CD1c-positive myeloid dendritic cell (primary cell): ENCODE measurements at regions not wholly inside any gene's neighbourhood (a gene's known extent, or its start where the extent isn't known, plus 50 kb on each side); places are given as distances from the start of the nearest gene placed in this dataset.

Source experiments
- DNase-seq: peaks from one replicate; pipeline ENCODE4 v3.0.0-alpha.2; 2016; ENCODE audit errors: extremely low spot score

DNA sequence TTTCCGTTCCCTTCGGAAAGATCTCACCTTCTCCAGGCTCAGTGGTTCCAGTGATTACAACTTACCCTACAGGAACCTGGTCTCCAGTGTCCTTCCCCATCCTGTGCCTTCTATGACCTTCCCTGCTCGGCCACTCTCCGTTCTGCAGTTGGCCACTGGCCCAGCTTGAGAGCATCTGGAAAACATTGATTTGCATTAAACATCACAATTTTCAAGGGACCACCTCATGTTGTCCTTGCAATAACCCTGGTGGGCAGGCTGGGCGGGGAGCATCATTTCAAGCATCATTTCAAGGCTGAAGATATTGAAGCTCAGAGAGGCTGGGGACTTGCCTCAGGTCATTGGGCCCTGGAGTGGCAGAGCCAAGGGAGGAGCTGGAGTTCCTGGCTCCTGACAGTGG lies 177.4 kb downstream of the SEC61B start:
- DNase-seq: no peak

DNA sequence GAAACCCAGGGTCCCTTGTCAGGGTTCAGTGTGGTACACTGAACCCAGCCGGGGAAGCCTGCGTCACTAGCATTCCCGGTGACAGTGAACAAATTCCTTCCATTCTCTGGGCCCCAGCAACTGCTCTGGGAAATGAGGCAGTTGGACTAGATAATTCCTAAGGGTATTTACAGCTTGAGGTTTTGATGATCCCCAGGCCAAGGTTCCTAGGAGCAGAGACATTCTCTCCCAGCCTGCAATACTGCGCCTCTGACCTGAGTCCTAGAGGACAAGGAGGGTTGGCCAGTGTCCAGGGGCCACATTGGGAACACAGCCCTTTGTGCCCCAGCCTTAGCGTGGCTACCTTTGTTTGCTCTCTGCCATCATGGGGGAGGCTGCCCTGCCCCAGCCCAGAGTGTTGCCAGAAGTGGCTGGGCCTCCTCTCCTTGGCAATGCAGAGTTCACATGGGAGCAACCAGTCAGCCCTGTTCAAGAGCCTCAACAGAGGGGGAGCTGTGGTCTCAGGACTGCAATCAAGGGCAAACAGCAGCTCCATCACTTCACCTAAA lies 178.2 kb downstream of the SEC61B start:
- DNase-seq: no peak

DNA sequence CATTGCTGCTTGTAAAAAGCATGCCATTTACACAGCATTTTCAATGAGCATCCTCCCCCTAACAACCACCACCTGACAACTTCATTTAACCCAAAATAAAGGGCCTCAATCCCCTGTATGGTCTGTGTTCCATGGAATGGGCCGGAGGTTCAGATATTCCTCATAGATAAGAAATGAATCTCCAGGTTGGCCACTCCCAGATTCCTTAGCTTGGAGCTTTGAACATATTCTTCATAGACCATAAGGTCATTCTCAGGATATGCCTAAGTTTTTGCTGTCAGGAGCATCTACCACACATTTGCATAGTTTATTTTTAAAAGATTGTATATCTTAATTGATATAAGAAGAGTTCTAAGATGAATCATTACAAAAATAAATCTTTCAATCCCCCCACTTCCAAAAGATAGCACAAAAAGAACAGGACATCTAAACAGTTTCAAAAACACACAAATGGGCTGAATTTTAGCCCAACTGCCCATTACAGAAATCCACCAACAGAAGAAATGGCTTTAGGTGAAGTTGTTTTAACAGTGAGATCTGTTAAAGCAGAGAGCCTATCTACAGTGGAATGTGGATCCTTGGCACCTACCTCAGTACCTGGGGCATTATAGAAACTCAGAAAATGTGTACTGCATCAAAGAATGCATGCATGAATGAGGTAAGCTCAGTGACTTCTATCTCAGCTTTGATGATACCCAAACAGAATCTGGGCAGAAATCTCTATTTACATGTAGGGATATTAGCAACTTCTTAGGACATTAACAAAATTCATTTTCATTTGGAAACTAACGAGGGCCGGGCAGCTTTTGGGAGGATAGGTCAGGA lies 179.8 kb downstream of the SEC61B start:
- DNase-seq: no peak

DNA sequence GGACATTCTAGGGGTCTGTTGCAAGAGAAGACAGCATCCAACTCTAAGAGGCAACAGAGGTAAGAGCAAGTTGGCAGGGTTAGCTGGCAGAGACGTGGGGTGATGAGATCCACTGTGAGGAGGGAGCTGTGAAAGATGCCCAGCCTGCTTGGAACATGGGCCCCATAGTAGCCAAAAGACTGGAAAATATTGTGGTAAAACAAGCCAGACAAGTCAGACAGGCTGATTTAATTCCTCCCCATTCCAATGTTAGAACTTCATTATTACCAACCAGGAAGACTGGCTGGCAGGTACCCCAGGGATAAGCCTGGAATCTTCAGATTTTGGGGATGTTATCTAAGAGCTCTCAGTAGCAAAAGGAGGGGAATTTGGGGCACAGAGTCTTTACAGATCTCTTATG lies 181.3 kb downstream of the SEC61B start:
- no peak for DNase-seq

DNA sequence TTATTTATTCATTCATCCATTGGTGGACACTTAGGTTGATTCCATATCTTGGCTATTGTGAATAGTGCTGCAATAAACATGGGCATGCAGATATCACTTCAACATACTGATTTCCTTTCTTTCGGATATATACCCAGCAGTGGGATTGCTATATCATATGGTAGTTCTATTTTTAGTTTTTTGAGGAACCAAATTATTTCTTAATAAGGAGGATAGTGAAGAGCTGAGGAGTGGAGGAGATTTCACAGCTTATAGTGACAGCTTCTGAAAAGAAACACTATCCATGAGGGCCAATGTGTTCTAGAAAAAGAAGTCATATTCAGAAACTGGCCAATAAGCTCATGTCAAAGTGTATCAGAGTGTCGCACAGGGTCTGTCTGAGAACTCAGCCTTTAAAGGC lies 183.3 kb downstream of the SEC61B start:
- DNase-seq: peak; percentile 51

DNA sequence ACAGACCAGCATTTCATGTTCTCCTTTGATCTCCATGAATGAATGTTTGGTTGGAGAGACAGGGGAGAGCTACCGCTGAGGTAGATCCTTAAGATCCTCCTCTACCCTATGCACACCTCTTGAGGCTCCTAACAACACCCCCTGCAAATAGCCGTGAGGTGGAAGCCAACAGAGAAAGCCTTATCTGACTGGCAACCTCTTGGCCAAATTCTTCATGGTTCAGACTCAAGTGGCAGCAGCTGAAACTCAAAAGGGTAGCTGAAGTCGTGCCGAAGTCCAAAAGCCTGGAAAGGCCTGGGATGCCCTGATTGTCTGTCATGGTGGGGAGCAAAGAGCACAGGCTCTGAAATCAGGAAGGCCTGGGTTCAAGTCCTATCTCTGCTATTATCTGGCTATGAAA lies 184.9 kb downstream of the SEC61B start:
- no peak for DNase-seq

DNA sequence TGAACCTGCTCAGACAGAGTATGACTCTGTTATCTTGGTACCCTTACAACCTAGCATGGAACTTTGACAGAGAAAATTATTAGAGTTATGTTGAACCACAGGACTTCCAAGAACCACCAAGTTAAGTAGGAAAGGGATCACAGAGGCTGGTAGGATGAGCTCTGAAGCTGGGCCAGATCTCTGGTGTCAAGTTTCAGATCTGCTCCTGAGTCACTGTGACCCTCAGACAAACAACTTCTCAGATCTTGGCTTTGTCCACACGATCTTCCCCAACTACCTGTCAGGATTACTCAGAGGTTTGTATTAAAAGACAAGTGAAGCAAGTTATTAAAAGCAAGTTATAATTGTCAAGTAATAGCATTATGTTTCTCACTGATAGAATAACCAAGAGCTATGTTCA lies 189.0 kb downstream of the SEC61B start:
- no peak for DNase-seq

DNA sequence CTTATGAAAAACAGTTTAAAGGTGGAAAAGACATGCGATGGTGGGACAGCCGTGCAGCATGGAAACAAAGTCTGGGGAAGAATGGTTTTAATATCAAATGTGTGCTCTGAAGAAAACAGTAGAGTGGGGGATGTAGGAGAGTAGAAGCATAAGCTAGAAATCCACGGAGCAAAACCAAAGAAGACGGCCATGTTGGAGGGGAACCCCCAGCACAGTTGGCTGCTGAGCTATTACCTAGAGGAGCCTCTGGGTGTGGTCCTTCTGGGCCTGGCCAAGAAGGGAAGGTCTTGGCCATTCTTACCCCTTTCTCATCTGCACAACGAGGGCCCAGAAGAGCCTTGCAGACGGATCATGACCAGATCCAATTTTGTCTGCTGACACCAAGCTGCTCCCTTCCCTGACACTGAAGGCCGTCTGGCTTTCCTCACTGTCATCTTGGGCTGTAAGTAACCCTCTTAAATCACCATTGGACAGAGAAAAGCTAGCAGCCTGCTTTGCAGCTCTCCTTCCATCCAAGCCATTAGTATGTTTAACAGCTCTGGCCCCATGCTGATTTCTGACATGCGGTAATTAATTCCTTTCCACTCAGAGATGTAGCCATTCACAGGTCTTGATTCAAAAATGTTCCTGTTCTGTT lies 189.5 kb downstream of the SEC61B start:
- DNase-seq: no peak

DNA sequence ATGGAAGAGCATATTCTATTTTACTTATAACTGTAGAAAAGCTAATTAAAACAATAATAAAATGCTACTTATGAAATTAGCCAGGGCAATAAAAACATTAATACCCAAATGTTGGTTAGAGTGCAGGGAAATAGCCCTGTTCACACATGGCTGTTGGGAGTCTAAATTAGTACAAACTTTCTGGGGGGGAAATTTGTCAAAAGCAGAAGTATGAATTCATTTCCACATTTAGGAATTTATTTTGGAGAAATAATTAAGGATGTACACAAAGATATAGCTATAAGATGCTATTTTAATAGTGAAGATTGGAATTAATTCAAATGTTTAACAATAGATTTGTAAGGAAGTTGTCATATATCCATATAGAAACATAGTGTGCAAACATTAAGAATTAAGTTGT lies 190.5 kb downstream of the SEC61B start:
- no peak for DNase-seq

DNA sequence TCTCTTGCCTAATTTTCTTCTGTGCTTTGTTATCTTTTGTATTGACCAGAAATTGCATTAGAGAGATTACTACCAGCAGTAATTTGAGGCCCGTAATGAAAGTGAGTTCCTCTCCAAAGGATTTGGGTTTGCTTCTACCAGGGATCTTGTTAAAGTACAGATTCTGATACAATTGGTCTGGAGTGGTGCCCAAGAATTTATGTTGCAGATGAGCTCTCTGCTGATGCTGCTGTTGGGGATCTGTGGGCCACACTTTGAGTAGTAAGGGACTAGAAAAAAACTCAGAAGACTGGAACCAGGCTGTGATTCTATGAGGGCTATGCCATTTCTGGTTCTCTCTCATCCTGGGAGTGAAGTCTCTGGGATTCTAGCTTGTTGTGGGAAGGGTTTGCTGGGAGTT lies 192.2 kb downstream of the SEC61B start:
- DNase-seq: no peak

DNA sequence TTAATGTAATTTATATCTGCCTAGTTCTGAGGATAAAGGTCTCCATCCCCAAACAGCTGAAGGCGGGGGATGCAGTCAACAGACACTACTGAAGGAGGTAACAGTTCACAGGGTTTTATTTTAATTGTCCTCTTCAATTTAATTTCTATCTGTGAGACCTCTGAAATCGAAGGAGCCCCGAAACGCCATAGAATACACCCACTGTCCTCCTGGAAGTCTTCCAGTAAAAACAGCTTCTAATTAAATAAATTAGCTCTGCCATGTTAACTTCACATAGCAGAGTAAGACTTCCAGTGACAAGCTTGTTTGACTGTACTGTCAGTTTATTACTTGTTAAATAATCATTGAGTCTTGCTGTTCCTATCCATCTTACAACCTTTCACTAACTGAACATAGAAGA lies 193.5 kb downstream of the SEC61B start:
- DNase-seq: no peak

DNA sequence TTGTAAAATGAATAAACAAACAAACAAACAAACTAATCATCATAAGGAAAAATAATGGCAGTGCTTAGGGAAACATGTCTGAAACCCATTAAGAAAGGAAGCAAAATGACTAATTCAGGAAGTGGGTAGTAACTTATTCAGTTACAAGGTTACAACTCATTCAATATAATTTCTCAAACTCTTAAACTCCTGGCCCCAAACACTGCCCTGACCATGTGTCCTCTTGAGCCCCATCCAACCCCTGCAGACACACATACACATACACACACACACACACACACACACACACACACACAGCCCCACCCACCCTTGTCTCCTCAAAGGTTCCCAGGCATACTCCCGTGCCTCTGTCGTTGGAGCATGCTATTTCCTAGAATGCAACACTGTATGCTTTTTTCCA lies 193.9 kb downstream of the SEC61B start:
- peak; percentile 41 for DNase-seq

DNA sequence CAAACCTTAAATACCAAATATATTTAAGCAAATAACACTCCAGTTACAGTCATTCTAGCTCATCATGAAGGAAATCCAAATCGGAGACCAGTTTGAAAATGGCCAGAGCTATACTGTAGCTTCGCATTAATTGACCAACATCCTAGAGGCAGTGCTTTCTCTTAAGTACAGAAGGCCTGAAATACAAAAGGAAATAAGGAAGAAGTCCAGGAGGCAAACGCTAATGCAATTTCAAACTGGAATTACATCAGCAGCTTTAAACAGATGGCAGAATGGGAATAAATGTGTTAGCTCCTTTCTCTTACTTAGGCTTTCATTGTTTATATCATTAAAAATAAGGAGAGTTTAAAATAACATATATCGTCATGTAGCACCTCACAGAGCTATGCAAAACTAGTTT lies 197.0 kb downstream of the SEC61B start:
- DNase-seq: peak; percentile 26

DNA sequence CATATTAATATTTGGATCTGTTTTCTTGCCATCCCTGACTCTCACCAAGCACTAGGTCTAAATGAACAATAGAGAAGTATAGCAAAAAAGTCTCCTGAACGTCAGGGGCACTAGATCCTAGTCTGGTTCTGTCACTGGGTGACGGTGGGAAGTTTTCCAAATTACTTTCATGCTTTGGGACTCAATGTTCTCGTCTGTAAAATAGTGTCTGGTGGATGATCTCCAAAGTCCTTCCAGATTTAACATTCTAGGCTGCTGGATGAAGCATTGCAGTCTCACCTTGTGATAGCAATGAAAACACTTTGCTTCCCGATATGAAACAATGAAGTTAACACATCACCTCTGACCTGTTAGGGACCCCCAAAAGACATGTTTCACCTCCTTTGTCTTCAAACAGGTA lies 199.3 kb downstream of the SEC61B start:
- DNase-seq: no peak

DNA sequence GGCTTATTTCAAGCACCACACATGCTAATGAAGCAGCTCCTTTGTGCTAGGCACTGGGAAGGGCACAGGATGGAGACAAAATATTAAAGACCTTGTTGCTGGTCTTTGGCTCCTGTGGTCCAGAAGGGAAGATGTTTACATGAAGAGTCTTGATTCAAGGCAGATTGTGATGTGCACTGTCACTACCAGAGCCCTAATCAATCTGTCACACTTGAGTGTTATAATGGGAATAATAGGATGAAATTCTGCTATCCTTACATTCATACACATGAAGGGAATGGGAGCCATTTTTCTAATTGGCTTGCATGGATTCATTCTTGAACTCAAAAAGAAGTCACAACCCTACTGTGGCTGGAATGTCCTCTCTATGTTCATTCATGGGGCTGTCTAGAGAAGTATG lies 203.0 kb downstream of the SEC61B start:
- DNase-seq: no peak

DNA sequence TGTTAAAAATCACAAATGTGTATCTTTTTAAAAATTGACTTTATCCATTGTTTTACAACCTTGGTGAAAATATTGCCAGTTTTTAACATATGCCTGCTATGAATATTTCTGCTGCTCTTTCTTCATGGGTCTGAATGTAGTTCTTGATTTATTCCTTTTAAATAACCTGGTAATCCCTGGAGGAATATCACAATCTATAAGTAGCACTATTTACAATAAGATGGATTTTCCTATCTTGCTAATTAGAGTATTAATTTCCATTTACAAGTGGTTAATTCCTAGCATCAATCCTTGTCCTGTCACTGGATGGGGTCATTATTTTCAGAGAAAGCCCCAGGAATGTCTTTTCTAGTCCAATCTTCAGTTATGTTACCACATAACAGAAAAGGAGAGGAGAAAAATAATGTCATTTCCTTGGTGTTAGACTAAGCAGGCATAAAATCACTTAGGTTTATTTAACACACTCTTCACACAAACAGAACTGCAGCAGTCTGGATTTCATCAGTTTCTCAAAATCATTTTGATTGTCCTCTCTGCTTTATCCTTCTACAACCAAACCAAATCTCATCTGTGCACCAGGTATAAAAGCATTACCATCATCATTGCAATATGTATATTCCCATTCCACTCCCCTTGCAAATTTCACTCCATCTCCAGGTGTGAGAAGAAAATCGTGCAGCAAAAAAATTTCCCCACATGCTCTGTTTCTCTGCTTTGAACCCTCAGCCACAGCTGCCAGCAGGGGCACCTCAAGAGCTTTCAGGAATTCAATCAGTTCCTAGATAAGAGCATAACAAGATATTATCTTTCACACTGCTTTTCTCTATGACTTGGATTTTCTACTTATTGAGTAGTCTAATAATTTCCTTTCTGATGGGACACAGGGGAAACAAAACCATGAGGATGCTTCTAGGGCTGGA lies 204.1 kb downstream of the SEC61B start:
- DNase-seq: no peak

DNA sequence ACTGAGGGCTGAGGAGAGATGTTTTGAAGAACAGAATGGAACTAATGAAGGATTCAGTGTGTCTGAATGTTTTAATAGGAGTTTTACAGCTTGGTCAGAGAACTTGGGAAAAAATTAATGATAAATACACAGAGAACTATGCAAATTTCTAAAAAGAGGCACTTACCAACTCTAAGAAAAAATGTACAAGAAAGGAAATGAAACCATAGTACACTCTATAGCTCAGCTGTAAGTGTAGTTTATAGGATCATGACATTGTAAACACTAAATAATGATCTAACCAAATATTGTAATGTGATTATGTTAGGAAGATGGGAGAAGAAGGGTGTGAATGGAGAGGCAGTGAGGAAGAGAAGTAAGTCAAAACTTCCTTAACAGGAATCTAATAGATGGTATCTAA lies 205.2 kb downstream of the SEC61B start:
- DNase-seq: no peak

DNA sequence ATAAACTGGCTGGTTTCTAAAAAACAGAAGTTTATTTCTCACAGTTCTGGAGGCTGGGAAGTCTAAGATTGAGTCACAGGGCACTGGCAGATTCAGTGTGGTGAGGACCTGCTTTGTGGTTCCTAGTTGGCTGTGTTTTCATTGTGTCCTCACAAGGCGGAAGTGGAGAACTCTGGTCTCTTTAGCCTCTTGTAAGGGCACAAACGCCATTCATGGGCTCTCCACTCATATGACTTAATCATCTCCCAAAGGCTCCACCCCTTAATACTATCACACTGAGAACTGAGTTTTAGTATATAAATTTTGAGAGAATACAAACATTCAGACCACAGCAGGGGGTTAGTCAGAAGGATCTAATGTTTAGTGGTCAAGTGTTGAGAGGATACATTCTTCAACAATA lies 208.2 kb downstream of the SEC61B start:
- DNase-seq: peak; percentile 91

DNA sequence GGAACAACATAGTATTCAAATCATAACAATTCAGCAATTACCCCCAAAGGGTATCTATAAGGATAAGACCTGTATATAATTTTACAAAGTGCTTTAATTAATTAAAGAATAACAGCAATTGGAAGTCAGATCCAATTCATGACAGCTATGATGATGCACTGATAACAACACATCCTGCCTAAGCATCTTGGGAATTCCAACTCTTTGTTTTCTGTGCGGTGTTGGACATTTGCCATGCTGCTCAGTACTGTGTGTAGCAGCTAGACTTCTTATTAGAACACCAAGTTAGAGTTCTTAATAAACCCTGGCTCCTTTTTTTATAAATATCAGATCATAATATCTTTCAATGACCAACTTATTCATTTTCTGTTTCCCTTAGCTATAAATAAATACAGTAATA lies 209.0 kb downstream of the SEC61B start:
- no peak for DNase-seq

DNA sequence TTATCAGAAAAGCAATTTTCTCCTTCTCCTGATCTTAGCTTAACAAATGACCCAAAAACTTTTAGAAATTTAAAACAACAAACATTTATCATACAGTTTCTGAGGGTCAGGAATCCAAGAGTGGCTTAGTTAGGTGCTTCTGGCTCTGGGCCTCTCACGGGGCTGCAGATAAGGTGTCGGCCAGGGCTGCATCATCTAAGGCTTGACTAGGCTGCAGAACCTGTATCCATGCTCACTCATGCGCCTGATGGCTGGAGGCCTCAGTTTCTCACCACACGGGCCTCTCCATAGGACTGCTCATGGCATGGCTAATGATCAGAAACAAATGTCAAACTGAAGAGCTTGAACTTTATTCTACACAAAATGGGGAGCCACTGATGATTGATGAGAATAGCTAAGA lies 210.0 kb downstream of the SEC61B start:
- no peak for DNase-seq

DNA sequence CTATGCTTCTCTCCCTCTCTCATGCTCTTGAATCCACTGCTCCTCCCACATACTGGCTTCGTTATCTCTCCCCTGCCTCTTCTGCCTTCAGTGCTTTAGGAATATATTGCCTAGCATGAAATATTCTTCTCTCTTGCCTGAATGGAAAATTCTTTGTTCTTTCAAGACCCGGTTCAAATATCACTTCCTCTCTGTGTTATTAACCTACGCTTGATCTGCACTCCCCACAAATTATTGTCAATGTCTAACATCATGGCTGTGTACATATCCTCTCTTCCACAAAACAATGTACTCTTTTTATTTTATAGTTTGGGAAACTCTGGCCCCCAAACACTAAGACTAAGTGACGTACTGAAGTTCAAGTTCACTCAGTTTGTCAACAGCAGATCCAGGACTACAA lies 211.0 kb downstream of the SEC61B start:
- peak; percentile 13 for DNase-seq

DNA sequence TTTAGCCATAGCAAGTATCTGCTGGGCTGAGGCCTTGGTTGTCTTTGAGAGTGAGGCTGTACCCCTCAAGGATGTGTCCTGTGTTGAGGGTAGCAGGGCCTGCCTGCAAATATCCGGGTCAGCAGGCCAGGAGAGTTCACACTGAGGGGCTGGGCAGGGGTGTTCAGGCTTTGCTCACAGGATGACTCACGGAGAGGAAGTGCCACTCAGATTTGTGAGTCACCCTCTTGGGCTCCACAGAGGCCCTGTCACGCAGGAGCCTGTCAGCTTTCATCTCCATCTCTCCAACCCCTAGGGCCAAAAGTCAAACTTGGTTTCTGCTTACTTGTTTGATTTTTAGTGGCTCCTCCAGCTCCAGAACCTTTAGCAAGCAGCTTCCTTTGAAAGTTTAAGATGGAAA lies 211.5 kb downstream of the SEC61B start:
- DNase-seq: peak; percentile 93
